GM12878 (cell line): ENCODE measurements at regions not wholly inside any gene's neighbourhood (a gene's known extent, or its start where the extent isn't known, plus 50 kb on each side); places are given as distances from the start of the nearest gene placed in this dataset.

Source experiments
- ATAC-seq: fragments of 200-7000 bp; cut with Tn5 transposase; 3 replicates; pipeline ENCODE4 v1.9.1; 2020; ENCODE audit warnings: mild to moderate bottlenecking, moderate library complexity
- BruUV-seq: library from RNA; stranded (reverse); fragments of 400-500 nt; replicated peaks from 2 replicates; lab custom pipeline; 2021; lab: Mats Ljungman, UMichigan
- CTCF ChIA-PET: fragments of 300-600 bp; sonication (Branson Sonifier 250); formaldehyde crosslinking; extraction: SDS; loops from one replicate; lab custom pipeline; 2021; ENCODE audit warnings: inconsistent platforms; lab: Yijun Ruan, JAX
- POLR2A ChIA-PET: fragments of 350-600 bp; formaldehyde crosslinking; extraction: SDS; loops from one replicate; lab custom pipeline; 2021; ENCODE audit warnings: inconsistent platforms; lab: Charles Lee
- RAD21 ChIA-PET: fragments of 300-600 bp; sonication (Branson Sonifier 250); formaldehyde crosslinking; loops from one replicate; lab custom pipeline; 2023; ENCODE audit warnings: antibody characterized with exemption; ENCODE audit not compliant: unreplicated experiment; lab: Charles Lee
- SMC1A ChIA-PET: fragments of 300-600 bp; sonication (Branson Sonifier 250); formaldehyde crosslinking; loops from one replicate; lab custom pipeline; 2023; ENCODE audit not compliant: unreplicated experiment, uncharacterized antibody; lab: Charles Lee
- DNase-seq: peaks from one replicate; pipeline ENCODE4 v3.0.0-alpha.2; 2011; ENCODE audit warnings: low read depth, low spot score
- FAIRE-seq: peaks from 3 replicates; lab custom pipeline; 2011; peaks lifted over from hg19 to GRCh38; lab: Jason Lieb, UNC
- H2AFZ ChIP-seq: 2 replicates; pipeline ENCODE4 v1.6.0; 2011; ENCODE audit warnings: low read depth, low read length, control low read depth; ENCODE audit not compliant: control insufficient read depth
- H3K27ac ChIP-seq: 2 replicates; pipeline ENCODE4 v1.5.1; 2011; ENCODE audit warnings: control low read depth; ENCODE audit not compliant: control insufficient read depth, insufficient read depth
- H3K27me3 ChIP-seq, 2 experiments: replicated peaks in 1 of 2; 2 replicates each; pipeline versions ENCODE4 v1.6.0 to v1.6.1; 2011; ENCODE audit warnings: low read length in 1 of 2; ENCODE audit not compliant: control insufficient read depth in 2 of 2, insufficient read depth in 2 of 2
- H3K36me3 ChIP-seq, 2 experiments: 2 replicates each; pipeline ENCODE4 v1.5.1; 2011; ENCODE audit warnings: low read length in 1 of 2; ENCODE audit not compliant: control insufficient read depth in 2 of 2, insufficient read depth in 2 of 2
- H3K4me1 ChIP-seq: 2 replicates; pipeline ENCODE4 v1.6.1; 2011; ENCODE audit warnings: mild to moderate bottlenecking, low read length, moderate library complexity, mixed read lengths; ENCODE audit not compliant: control insufficient read depth, insufficient read depth
- H3K4me2 ChIP-seq: 2 replicates; pipeline ENCODE4 v1.6.0; 2011; ENCODE audit warnings: control low read depth; ENCODE audit not compliant: control insufficient read depth, insufficient read depth
- H3K4me3 ChIP-seq: fragments of 200-600 bp; sonication (generic); 2 replicates; pipeline ENCODE4 v1.5.1; 2016
- H3K79me2 ChIP-seq: 2 replicates; pipeline ENCODE4 v1.6.0; 2011; ENCODE audit warnings: low read length; ENCODE audit not compliant: control insufficient read depth, insufficient read depth
- H3K9ac ChIP-seq: 2 replicates; pipeline ENCODE4 v1.8.0; 2011; ENCODE audit warnings: low read length, control low read depth, mixed read lengths; ENCODE audit not compliant: control insufficient read depth, insufficient read depth
- H3K9me3 ChIP-seq: replicated peaks from 3 replicates; pipeline ENCODE4 v1.5.1; 2011; ENCODE audit warnings: mild to moderate bottlenecking, low read length; ENCODE audit not compliant: control insufficient read depth, insufficient read depth
- H4K20me1 ChIP-seq: 2 replicates; pipeline ENCODE4 v1.6.0; 2011; ENCODE audit not compliant: control insufficient read depth, insufficient read depth
- BRCA1 ChIP-seq: IDR thresholded peaks from 2 replicates; pipeline ENCODE4 v1.6.1; 2011; ENCODE audit warnings: low read depth, low read length, improper control_type of control experiment
- CTCF ChIP-seq, 3 experiments: IDR thresholded peaks in 2 of 3; conservative IDR thresholded peaks in 1 of 3; 2 replicates each; pipeline ENCODE4 v1.5.1; 2011; ENCODE audit warnings: low read depth in 3 of 3, low read length in 3 of 3, mild to moderate bottlenecking in 3 of 3, control low read depth in 2 of 3, moderate library complexity in 2 of 3, inconsistent platforms in 1 of 3, mixed read lengths in 1 of 3; ENCODE audit not compliant: control insufficient read depth in 2 of 3, insufficient read depth in 1 of 3; ENCODE audit errors: extremely low read depth in 1 of 3
- PML ChIP-seq: IDR thresholded peaks from 2 replicates; pipeline ENCODE4 v1.6.1; 2012; ENCODE audit warnings: low read length, inconsistent platforms
- SIX5 ChIP-seq: IDR thresholded peaks from 2 replicates; pipeline ENCODE4 v1.6.1; 2011; ENCODE audit warnings: mild to moderate bottlenecking, low read depth, low read length, moderate library complexity; ENCODE audit not compliant: severe bottlenecking
- SMARCA5 ChIP-seq: fragments of 450-650 bp; IDR thresholded peaks from 2 replicates; pipeline ENCODE4 v1.6.1; 2017; ENCODE audit warnings: mild to moderate bottlenecking
- TARDBP ChIP-seq: IDR thresholded peaks from 2 replicates; pipeline ENCODE4 v1.6.1; 2016; ENCODE audit warnings: borderline replicate concordance
- TCF3 ChIP-seq: IDR thresholded peaks from 2 replicates; pipeline ENCODE4 v1.6.1; 2012; ENCODE audit warnings: low read depth, mild to moderate bottlenecking, low read length, borderline replicate concordance; ENCODE audit not compliant: insufficient read depth
- WGBS: methylation state at CpG from one replicate; pipeline ENCODE4 v1.1.6; 2016; ENCODE audit warnings: low lambda C conversion rate; ENCODE audit not compliant: insufficient replicate concordance, insufficient coverage; ENCODE audit errors: missing lambda C conversion rate; 5-methylcytosine and 5-hydroxymethylcytosine counted together
- in situ Hi-C: fragments of 300-500 bp; cut with MboI; formaldehyde crosslinking; loops from 9 replicates; pipeline ENCODE4 v1.14.3; 2018; ENCODE audit warnings: mixed read lengths
- intact Hi-C: fragments of 100-400 bp; cut with micrococcal nuclease; formaldehyde crosslinking; loops from one replicate; pipeline ENCODE4 v1.14.2; 2022; ENCODE audit not compliant: unreplicated experiment

GRCh38 chr2:116952254-116952653 lies 862.2 kb upstream of the DDX18 start:
- H3K79me2 ChIP-seq: no peaks in the 10 kb centered on the region
- no peak overlapping the region for H3K9ac ChIP-seq
- H3K4me1 ChIP-seq: no peaks in the 10 kb centered on the region
- no peak for DNase-seq
- ChIA-PET SMC1A (interaction anchor here (0.6 kb wide), 2 partner anchors 12 to 909 kb away, joined by 3 read pairs; no protein-coding TSS in a partner anchor), POLR2A (no interaction called here), CTCF (interaction anchor here (0.6 to 2.3 kb wide), 6 partner anchors 8 to 1787 kb away, joined by 3 to 9 read pairs (median 4); no protein-coding TSS in a partner anchor), RAD21 (interaction anchor here (1.2 kb wide), 2 partner anchors 443 to 1786 kb away, joined by 3 read pairs; no protein-coding TSS in a partner anchor)
- H3K27me3 ChIP-seq: no peaks in the 10 kb centered on the region
- no peak for FAIRE-seq
- no peaks in the 10 kb centered on the region for H3K36me3 ChIP-seq
- no peak overlapping the region for H3K27ac ChIP-seq
- intact Hi-C loops (no loop called here), in situ Hi-C loops (no loop called here)
- H3K4me2 ChIP-seq: no peak overlapping the region
- no peak for ATAC-seq
- WGBS: 18% methylated on average over 4 of the region's 4 CpGs
- H3K4me3 ChIP-seq: no peak overlapping the region
- H4K20me1 ChIP-seq: no peaks in the 10 kb centered on the region
- no peak overlapping the region for H2AFZ ChIP-seq
- H3K9me3 ChIP-seq: no peaks in the 10 kb centered on the region
- BruUV-seq: no TSS peak
- TF ChIP-seq CTCF (IDR thresholded peaks at IDR 0.05 in 2 of 3, conservative IDR thresholded peaks at IDR 0.05 in 1 of 3; ENCODE audit: control insufficient read depth in 2 of 3, extremely low read depth in 1 of 3, insufficient read depth in 1 of 3, low read depth in 3 of 3, low read length in 3 of 3) (0 out of 6 replicates have a peak, but pooled peaks of 1 of the 3 experiments have one; percentile 6), BRCA1 (no peak)

- in situ Hi-C loops (no loop called here), intact Hi-C loops (no loop called here)
- Histone ChIP-seq H3K9me3 (no peaks in the 10 kb centered on the region), H3K36me3 (no peaks in the 10 kb centered on the region), H3K27me3 (no peaks in the 10 kb centered on the region), H3K4me2 (no peak overlapping the region), H3K4me1 (no peaks in the 10 kb centered on the region), H3K79me2 (no peaks in the 10 kb centered on the region), H3K9ac (no peak overlapping the region), H3K27ac (no peak overlapping the region), H2AFZ (no peak overlapping the region), H4K20me1 (no peaks in the 10 kb centered on the region), H3K4me3 (no peak overlapping the region)
- DNase-seq: no peak
- RAD21 ChIA-PET: no interaction called here
- POLR2A ChIA-PET: no interaction called here
- TF ChIP-seq TCF3: no peak
- TF ChIP-seq CTCF (IDR thresholded peaks at IDR 0.05 in 2 of 3, conservative IDR thresholded peaks at IDR 0.05 in 1 of 3; ENCODE audit: control insufficient read depth in 2 of 3, extremely low read depth in 1 of 3, insufficient read depth in 1 of 3, low read depth in 3 of 3, low read length in 3 of 3): no peak
- no peak for TF ChIP-seq SIX5
- TF ChIP-seq TARDBP: no peak
- TF ChIP-seq SMARCA5: no peak
- no peak for TF ChIP-seq PML
- CTCF ChIA-PET: no interaction called here
- 0% methylated on average over 2 of the region's 2 CpGs for WGBS
- BruUV-seq: no TSS peak
- SMC1A ChIA-PET: no interaction called here
- no peak for ATAC-seq
- no peak for FAIRE-seq
Measured at GRCh38 chr2:116955646-116956045, 858.8 kb upstream of the DDX18 start.
